ENCODE measurements at regions not wholly inside any gene's neighbourhood (a gene's known extent, or its start where the extent isn't known, plus 50 kb on each side); places are given as distances from the start of the nearest gene placed in this dataset.

- TF ChIP-seq REST (IDR thresholded peaks at IDR 0.05; ENCODE audit: insufficient replicate concordance, low read depth) (no peak), CTCF (IDR thresholded peaks at IDR 0.05; ENCODE audit: insufficient read depth, low read length) (no peak), POLR2AphosphoS5 (IDR thresholded peaks at IDR 0.05; ENCODE audit: low read depth) (no peak)
Measured at GRCh38 chr5:158121678-158122077, 262.7 kb upstream of the CLINT1 start.

Data from HL-60 (cell line).